Thyroid gland (tissue), 4 donors: ENCODE measurements at regions not wholly inside any gene's neighbourhood (a gene's known extent, or its start where the extent isn't known, plus 50 kb on each side); places are given as distances from the start of the nearest gene placed in this dataset.

ENCODE experiments used
- POLR2A ChIP-seq, 2 donors: fragments of 450-650 bp; IDR thresholded peaks; one replicate each; pipeline ENCODE4 v1.6.1; 2017; ENCODE audit warnings: antibody characterized with exemption in 2 of 2, mild to moderate bottlenecking in 2 of 2, moderate library complexity in 1 of 2
- TF ChIP-seq, protein P1 (sequence below), 6 experiments: fragments of 200-600 bp in 3 of 6; fragments of 450-650 bp in 3 of 6; sonication (generic) in 3 of 6; IDR thresholded peaks; one replicate each; pipeline ENCODE4 v1.5.1; 2016 to 2019; ENCODE audit warnings: antibody characterized with exemption in 6 of 6, mild to moderate bottlenecking in 2 of 6, inconsistent platforms in 1 of 6, moderate library complexity in 1 of 6

DNA sequence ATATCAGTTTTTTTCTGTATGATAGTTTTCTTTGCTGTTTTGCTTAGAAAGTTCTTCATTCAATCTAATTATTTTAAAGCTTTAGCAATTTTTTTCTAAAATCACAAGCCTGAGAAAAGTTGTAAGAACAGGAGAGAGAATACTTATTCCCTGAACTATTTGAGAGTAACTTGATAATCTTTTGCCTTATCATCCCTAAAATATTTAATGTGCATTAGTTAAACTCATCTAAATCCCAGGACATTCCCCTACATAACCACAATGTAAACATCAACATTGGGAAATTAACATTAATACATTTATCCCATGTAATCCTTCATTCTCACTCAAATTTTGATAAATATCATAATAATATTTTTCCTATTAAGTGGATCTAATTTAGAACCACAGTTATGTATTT lies 241.8 kb downstream of the CD109 start:
- TF ChIP-seq, protein P1, sequence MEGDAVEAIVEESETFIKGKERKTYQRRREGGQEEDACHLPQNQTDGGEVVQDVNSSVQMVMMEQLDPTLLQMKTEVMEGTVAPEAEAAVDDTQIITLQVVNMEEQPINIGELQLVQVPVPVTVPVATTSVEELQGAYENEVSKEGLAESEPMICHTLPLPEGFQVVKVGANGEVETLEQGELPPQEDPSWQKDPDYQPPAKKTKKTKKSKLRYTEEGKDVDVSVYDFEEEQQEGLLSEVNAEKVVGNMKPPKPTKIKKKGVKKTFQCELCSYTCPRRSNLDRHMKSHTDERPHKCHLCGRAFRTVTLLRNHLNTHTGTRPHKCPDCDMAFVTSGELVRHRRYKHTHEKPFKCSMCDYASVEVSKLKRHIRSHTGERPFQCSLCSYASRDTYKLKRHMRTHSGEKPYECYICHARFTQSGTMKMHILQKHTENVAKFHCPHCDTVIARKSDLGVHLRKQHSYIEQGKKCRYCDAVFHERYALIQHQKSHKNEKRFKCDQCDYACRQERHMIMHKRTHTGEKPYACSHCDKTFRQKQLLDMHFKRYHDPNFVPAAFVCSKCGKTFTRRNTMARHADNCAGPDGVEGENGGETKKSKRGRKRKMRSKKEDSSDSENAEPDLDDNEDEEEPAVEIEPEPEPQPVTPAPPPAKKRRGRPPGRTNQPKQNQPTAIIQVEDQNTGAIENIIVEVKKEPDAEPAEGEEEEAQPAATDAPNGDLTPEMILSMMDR (IDR thresholded peaks at IDR 0.05), result no peak
- no peak for TF ChIP-seq POLR2A (IDR thresholded peaks at IDR 0.05)
